ENCODE measurements at regions not wholly inside any gene's neighbourhood (a gene's known extent, or its start where the extent isn't known, plus 50 kb on each side); places are given as distances from the start of the nearest gene placed in this dataset.

DNA sequence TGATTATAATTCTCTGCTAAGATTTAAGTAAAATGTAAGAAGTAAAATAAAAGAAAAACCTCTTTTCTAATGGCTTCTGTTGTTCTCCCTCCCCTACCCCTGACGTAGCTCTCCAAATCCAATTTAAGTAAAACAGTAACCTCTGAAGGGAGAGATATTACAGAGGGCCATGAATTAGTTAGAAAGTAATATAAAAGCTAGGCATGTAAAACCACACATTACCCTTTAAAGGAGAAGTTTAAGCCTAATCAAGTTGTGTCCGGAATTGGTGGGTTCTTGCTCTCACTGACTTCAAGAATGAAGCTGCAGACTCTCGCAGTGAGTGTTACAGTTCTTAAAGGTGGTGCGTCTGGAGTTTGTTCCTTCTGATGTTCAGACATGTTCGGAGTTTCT lies 116.9 kb upstream of the SCN7A start:
- H3K27me3 ChIP-seq (ENCODE audit: low read depth, low read length) = no peaks in the 10 kb centered on the region
- H2AFZ ChIP-seq (ENCODE audit: low read depth, low read length) = no peak overlapping the region
- TF ChIP-seq EZH2phosphoT487 (IDR thresholded peaks at IDR 0.05; ENCODE audit: low read depth) = no peak
- TF ChIP-seq, protein P1, sequence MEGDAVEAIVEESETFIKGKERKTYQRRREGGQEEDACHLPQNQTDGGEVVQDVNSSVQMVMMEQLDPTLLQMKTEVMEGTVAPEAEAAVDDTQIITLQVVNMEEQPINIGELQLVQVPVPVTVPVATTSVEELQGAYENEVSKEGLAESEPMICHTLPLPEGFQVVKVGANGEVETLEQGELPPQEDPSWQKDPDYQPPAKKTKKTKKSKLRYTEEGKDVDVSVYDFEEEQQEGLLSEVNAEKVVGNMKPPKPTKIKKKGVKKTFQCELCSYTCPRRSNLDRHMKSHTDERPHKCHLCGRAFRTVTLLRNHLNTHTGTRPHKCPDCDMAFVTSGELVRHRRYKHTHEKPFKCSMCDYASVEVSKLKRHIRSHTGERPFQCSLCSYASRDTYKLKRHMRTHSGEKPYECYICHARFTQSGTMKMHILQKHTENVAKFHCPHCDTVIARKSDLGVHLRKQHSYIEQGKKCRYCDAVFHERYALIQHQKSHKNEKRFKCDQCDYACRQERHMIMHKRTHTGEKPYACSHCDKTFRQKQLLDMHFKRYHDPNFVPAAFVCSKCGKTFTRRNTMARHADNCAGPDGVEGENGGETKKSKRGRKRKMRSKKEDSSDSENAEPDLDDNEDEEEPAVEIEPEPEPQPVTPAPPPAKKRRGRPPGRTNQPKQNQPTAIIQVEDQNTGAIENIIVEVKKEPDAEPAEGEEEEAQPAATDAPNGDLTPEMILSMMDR (IDR thresholded peaks at IDR 0.05; ENCODE audit: low read depth, low read length) = no peak
- H3K36me3 ChIP-seq (replicated peaks; ENCODE audit: low read depth, low read length) = no peaks in the 10 kb centered on the region
- H3K79me2 ChIP-seq (ENCODE audit: low read length) = no peaks in the 10 kb centered on the region
- no peaks in the 10 kb centered on the region; the same call in 1 of the 2 replicates for H3K9me3 ChIP-seq (ENCODE audit: insufficient read depth, low read length)
- no peak overlapping the region for H3K4me3 ChIP-seq (ENCODE audit: low read length)
- no peaks in the 10 kb centered on the region for H4K20me1 ChIP-seq (ENCODE audit: insufficient read depth, low read length)
- no peaks in the 10 kb centered on the region for H3K4me1 ChIP-seq (ENCODE audit: low read length)
- no peak overlapping the region for H3K9ac ChIP-seq (ENCODE audit: low read length)
- H3K4me2 ChIP-seq (ENCODE audit: low read length) = no peak overlapping the region
- no peak overlapping the region for H3K27ac ChIP-seq (ENCODE audit: low read length)

DNA sequence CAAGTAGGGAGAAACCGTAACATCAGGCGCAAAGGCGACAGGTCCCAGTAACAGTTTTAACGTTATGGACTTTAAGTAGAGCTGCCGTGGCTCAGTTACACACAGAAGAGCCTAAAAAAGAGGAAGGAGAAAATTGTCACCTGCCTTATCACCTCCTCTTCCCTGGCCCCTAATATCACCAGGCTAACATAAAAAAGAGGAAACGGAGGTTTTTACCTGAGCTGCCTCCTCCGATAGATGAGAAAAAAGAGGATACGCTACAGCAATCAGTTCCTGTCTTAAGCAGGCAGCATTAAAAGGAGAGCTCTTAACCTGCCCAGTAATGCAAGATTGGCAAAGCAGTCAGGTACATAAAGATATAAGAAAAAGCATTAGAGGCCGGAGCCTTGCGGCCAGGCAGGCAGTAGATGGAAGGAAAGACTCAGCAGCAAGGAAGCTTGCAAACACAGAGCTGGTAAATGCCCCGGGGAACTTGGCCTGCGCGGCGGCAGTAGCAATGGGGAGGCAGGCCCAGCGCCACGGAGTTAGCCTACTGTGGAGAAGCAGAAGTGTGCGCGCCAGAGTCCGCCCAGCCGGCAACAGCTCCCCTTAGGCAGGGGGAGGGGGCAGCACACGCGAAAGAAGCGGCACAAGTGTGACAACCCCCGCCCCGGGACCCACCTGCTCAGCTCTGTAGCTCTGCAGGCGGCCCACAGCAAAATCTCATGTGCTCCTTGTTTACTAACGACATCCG lies 116.3 kb upstream of the SCN7A start:
- no peak overlapping the region for H3K4me3 ChIP-seq (ENCODE audit: low read length)
- no peaks in the 10 kb centered on the region for H4K20me1 ChIP-seq (ENCODE audit: insufficient read depth, low read length)
- H3K79me2 ChIP-seq (ENCODE audit: low read length) = no peaks in the 10 kb centered on the region
- no peaks in the 10 kb centered on the region for H3K36me3 ChIP-seq (replicated peaks; ENCODE audit: low read depth, low read length)
- TF ChIP-seq, protein P1 (IDR thresholded peaks at IDR 0.05; ENCODE audit: low read depth, low read length) = no peak
- no peak for TF ChIP-seq EZH2phosphoT487 (IDR thresholded peaks at IDR 0.05; ENCODE audit: low read depth)
- H3K4me2 ChIP-seq (ENCODE audit: low read length) = no peak overlapping the region
- no peak overlapping the region for H2AFZ ChIP-seq (ENCODE audit: low read depth, low read length)
- H3K27ac ChIP-seq (ENCODE audit: low read length) = no peak overlapping the region
- H3K4me1 ChIP-seq (ENCODE audit: low read length) = no peaks in the 10 kb centered on the region
- no peaks in the 10 kb centered on the region; the same call in 1 of the 2 replicates for H3K9me3 ChIP-seq (ENCODE audit: insufficient read depth, low read length)
- H3K9ac ChIP-seq (ENCODE audit: low read length) = no peak overlapping the region
- no peaks in the 10 kb centered on the region for H3K27me3 ChIP-seq (ENCODE audit: low read depth, low read length)

DNA sequence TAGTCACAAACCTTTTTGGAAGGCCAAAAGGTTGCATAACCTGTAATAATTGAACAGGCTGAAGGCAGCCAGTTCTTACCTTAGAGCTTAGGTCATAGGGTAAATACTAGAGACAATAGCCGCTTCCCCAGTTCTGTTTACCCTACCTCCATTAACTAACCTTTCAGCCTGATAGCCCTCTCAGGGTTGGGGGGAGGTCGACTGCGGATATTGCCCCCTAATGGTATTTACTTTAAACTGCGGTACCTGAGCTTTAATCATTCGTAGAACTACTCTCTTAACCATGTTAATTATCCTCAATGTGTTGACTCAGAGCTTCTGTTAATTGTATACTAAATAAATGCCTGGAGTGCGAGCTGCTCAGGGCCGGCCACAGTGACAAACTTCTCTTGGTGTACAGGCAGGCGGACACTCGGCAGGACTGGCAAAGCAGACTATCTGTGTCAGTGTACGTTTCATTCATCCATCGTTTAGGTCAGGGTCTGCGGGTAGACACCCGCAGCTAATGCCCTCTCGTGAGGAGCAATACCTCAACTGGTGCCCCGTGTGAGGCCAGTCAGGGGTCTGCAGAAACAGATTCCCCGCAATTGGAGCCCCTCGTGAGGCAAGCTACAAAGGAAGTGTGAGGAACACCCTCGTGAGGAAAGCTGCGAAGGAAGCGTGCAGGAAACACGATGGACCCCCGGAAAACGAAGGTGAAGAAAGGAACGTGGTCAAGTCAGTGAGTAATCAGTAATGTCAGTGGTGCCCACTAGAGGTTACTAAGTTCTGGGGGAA lies 115.3 kb upstream of the SCN7A start:
- H3K27ac ChIP-seq (ENCODE audit: low read length) = no peak overlapping the region
- TF ChIP-seq, protein P1 (IDR thresholded peaks at IDR 0.05; ENCODE audit: low read depth, low read length) = no peak
- no peak for TF ChIP-seq EZH2phosphoT487 (IDR thresholded peaks at IDR 0.05; ENCODE audit: low read depth)
- H3K36me3 ChIP-seq (replicated peaks; ENCODE audit: low read depth, low read length) = no peaks in the 10 kb centered on the region
- H3K4me3 ChIP-seq (ENCODE audit: low read length) = no peak overlapping the region
- H3K27me3 ChIP-seq (ENCODE audit: low read depth, low read length) = no peaks in the 10 kb centered on the region
- no peaks in the 10 kb centered on the region; the same call in 1 of the 2 replicates for H3K9me3 ChIP-seq (ENCODE audit: insufficient read depth, low read length)
- no peaks in the 10 kb centered on the region for H3K79me2 ChIP-seq (ENCODE audit: low read length)
- no peak overlapping the region for H3K9ac ChIP-seq (ENCODE audit: low read length)
- no peak overlapping the region for H2AFZ ChIP-seq (ENCODE audit: low read depth, low read length)
- H4K20me1 ChIP-seq (ENCODE audit: insufficient read depth, low read length) = no peaks in the 10 kb centered on the region
- no peaks in the 10 kb centered on the region for H3K4me1 ChIP-seq (ENCODE audit: low read length)
- H3K4me2 ChIP-seq (ENCODE audit: low read length) = no peak overlapping the region

DNA sequence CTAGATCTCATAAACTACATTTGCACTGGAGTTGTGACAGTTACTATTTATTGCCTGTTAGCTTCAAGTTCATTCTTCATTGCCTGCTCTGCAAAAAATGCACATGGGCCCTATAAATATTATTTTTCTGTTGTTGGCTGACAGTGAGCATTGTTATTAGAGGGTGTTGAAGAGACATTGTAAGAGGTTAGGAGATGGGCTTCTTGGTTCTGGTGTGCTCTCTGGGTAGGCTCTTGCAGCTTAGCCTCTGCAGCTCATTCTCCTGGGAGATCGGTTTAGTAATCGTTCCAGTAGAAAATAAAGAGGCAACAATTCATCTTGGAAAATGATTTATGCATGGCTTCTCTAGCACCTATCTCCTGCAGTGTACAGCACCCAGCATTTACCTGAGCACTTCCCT lies 113.8 kb upstream of the SCN7A start:
- H3K27ac ChIP-seq (ENCODE audit: low read length) = no peak overlapping the region
- H3K4me2 ChIP-seq (ENCODE audit: low read length) = no peak overlapping the region
- no peaks in the 10 kb centered on the region for H4K20me1 ChIP-seq (ENCODE audit: insufficient read depth, low read length)
- H3K36me3 ChIP-seq (replicated peaks; ENCODE audit: low read depth, low read length) = no peaks in the 10 kb centered on the region
- TF ChIP-seq, protein P1 (IDR thresholded peaks at IDR 0.05; ENCODE audit: low read depth, low read length) = no peak
- no peak for TF ChIP-seq EZH2phosphoT487 (IDR thresholded peaks at IDR 0.05; ENCODE audit: low read depth)
- no peak overlapping the region for H3K4me3 ChIP-seq (ENCODE audit: low read length)
- H2AFZ ChIP-seq (ENCODE audit: low read depth, low read length) = no peak overlapping the region
- no peak overlapping the region for H3K9ac ChIP-seq (ENCODE audit: low read length)
- no peaks in the 10 kb centered on the region for H3K79me2 ChIP-seq (ENCODE audit: low read length)
- no peaks in the 10 kb centered on the region; the same call in 1 of the 2 replicates for H3K9me3 ChIP-seq (ENCODE audit: insufficient read depth, low read length)
- H3K4me1 ChIP-seq (ENCODE audit: low read length) = no peaks in the 10 kb centered on the region
- H3K27me3 ChIP-seq (ENCODE audit: low read depth, low read length) = no peaks in the 10 kb centered on the region

Data from OCI-LY3 (cell line).